ENCODE measurements at regions not wholly inside any gene's neighbourhood (a gene's known extent, or its start where the extent isn't known, plus 50 kb on each side); places are given as distances from the start of the nearest gene placed in this dataset.

DNA sequence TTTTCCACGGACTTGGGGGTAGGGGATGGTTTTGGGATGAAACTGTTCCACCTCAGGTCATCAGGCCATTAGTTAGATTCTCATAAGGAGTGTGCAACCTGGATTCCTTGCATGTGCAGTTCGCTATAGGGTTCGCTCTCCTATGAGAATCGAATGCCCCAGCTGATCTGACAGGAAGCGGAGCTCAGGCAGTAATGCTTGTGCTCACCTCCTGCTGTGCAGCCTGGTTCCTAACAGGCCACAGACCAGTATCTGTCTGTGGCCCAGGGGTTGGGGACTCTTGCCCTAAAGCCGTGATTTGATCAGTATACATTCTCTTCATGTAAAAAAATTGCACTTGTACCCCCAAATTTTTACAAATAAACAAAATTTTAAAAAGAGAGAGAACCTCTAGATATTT is 219.4 kb upstream of the CPNE8 start:
- DNase-seq: no peak

DNA sequence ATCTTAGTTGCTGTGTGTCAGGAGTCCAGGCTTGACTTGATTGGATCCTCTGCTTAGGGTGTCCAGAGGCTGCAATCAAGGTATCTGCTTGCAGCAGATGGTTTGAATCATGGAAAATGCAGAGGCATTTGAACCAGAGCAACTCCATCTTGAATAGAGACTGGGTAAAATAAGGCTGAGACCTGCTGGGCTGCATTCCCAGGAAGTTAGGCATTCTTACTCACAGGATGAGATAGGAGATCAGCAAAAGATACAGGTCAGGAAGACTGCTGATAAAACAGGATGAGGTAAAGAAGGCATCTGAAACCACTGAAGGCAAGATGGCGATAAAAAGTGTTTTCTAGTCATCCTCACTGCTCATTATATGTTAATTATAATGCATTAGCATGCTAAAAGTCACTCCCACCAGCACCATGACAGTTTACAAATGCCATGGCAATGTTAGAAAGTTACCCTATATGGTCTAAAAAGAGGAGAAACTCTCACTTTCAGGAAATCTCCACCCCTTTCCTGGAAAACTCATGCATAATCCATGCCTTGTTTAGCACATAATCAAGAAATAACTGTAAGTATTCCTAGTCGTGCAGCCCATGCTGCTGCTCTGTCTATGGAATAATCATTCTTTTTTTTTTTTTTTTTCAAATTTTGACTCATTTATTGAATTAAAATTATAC is 218.3 kb upstream of the CPNE8 start:
- no peak for DNase-seq

DNA sequence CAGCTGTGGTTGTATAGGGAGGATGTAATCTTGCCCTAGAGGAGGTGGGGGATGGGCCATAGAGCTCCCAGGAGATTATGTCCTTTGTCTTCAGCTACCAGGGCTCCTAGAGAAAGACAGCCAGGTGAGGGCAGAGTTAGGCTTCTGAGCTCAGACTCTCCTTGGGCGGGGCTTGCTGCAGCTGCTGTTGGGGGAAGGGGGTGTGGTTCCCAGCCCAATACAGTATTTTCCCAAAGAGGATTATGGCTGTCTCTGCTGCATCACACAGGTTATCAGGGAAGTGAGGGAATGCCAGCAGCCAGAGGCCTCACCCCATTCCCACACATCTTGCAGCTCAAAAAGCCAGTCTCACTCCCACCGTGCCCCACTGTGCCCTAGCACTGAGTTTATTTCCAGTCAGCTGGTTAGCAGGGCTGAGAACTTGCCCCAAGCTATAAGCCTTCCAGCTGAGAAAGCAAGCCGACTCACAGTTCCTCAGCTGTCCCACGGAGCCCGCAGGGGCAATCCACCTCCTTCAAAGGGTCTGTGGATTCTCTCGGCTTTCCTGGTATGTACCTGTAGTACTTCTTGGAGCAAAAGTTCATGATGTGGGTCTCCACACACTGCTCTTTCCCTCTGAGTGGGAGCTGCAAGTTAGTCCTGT is 217.3 kb upstream of the CPNE8 start:
- no peak for DNase-seq

DNA sequence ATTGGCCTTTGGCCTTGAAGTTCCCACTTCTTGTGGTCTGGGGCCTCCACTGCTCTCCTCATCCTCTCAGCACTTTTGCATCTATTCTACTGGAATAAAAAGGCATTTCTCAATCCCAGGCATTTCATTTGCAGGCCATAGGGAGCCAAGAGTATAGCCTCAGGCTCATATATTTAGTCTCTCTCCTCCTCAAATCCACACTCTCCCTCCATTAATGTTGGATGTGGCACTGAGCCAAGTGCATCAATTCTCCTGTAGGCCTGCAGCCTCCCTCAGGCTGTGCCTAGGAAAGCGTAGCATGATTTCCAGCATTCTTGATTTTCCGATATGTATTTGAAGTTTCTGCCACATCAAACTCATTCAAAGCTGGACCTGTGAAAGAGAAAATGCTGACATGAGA is 211.5 kb upstream of the CPNE8 start:
- DNase-seq: no peak

DNA sequence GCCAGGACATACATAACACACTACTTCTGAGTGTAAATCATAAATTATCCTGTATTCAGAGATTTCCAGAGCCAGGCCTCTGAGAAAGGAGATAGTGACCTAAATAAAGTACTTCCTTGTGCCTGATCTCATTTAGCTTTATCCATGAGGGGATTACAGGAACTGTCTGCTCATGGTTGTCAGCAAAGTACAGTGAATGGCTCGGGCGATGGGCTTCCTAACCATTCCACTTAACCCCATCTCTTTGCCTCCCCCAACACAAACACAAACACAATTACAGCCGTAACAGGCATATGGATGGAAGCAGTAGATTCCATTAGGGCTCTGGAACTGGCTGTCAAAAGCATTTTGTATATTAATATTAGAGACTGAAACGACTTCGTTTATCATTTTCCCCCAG is 206.7 kb upstream of the CPNE8 start:
- DNase-seq: no peak

DNA sequence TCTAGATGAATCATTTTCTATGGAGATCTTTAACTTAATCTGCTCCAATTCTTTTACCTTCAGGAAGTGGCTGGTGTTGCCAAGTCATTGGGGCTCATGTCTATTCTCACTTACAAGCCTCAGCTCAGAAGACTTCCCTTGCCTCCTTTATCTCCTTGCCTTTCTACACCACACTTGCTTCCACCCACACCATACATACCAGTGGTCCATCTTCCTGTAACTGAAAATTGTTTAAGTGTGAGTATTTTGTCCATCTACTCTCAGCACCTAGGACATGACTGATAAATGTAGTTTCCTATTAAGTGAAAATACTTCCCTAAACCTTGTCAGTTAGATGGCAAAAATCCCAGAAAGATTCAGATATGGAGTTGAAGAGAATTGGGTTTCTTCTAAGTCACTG is 199.7 kb upstream of the CPNE8 start:
- DNase-seq: no peak

DNA sequence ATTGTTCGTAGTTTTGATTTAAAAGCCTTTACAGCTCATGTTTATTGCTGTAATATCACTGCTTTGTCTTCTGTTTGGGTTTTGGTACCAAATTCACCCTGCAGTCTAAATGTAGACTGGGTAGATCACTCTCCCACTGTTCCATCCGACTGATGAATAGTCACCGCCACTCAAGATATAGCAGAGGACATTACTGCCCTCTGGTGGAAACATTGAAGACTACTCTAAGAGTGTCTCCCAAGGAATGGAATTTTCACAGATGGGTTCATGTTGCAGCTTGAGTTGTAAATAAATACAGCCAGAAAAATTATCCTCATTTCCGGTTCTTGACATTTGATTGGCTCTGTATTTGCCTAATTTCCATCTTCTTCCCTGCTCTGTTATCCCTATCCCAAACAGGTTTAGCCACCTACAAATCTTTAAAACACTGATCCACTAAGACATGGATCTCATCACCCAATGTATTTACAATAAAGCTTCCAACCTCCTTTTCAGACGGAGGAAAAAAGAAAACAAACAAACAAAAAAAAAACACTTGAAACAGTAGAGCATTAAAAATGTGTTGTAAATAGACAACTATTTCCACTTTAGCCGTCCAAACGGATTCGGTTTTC is 198.3 kb upstream of the CPNE8 start:
- DNase-seq: peak; percentile 27

DNA sequence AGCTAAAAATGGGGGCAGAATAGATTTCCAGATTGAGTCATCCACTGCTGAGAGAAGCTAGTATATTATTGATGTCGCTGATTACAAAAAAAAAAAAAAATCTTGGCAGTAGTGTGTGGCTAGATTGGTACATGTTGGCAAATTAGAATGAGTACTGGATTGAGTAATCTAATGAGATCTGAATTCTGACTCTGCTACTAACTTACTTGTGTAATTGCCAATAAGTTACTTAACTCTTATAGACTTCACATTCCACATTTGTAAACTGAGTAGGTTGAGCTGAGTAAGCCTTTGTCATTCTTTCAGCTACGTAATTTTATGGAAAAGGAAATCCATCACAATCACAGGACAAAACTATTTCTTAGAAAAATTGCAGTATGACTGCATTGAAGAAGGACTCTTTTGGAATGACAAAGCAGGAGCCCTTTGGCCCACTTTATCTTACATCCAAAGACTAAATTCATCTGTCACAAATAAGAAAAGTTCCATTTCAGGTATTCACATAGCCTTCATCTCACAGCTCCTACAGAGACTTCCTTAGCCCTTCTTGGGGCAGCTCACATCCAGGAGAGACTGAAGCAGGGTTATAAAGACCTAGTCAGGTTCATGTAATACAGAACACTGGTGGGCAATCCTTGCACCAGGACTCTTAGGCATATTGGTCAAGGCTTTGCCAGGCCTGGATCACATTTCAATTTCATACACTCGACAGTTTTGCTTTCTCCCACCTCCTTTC is 197.3 kb upstream of the CPNE8 start:
- no peak for DNase-seq

DNA sequence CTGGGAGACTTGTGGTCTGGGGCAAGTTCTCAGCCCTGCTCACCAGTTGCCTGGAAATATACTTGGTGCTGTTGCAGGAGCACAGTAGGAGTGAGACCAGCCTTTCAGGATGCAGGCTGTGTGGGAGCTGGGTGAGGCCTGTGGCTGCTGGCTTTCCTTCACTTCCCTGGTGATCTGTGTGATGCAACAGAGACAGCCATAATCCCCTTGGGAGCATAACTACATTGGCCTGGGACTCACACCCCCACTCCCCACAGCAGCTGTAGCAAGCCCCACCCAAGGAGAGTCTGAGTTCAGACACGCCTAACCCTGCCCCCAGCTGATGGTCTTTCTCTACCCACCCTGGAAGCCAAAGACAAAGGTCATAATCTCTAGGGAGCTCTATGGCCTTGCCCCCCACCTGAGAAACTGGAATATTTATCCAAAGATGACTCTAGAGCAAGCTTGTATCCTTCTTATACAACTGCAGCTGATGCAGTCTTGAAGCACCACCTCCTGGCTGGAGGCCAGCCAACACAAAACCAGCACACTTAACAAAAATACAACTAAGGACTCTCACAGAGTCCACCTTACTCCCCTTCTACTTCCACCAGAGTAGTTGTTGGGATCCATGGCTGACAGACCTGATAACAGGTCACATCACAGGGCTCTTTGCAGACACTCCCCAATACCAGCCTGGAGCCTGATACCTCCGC is 190.4 kb upstream of the CPNE8 start:
- DNase-seq: no peak

DNA sequence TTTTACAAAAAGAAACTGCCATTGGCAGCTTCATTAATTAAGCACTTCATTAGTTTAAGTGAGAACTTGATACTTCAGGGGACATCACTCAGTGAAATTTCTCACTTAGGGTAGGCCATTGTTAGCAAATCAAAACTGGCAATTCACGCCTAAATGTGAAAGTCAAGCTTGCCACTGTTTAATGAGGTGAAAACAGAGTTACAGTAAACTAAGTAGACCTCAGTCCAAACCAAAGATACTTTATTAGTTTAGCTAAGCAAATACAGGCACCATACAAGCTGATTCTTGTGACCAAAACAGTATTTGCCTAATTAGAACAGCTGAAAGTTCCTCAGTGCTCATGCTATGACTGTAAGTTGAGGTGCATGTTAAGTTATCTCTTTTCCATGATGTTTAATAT is 176.5 kb upstream of the CPNE8 start:
- DNase-seq: no peak

DNA sequence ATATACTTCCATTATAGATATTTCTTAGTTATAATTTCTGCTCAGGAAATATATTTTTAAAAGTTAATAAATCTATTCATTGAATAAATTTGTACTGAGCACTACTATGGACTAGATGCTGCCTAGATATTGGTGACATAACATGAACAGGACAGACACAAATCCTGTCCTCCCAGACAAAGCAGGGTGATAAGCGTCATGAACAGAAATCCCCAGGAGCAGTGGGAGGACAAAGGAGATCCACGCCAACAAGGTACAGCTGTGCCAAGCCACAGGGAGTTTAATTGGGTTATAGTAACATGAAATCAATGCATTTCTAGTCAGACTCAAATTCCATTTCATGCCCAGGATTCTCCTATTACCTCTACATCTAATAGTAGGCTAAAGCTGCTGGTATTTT is 171.8 kb upstream of the CPNE8 start:
- no peak for DNase-seq

DNA sequence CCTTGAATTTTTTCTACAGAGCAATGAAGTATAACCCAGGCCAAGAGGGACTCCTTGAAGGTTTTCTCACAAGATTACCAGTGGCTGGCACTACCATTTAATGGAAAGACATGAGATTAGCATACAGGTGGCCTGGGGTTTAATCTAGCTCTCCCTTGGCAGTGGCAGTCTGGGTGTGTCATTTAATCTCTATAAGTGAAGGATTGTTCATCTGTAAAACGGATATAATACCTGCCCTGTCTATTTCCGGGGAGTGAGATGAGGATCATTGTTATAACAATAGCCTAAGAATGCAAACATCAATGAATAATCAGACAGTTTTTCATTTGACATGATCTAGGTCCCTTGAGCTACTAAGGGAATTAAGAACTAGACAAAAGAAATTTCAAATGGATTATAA is 168.7 kb upstream of the CPNE8 start:
- DNase-seq: no peak

DNA sequence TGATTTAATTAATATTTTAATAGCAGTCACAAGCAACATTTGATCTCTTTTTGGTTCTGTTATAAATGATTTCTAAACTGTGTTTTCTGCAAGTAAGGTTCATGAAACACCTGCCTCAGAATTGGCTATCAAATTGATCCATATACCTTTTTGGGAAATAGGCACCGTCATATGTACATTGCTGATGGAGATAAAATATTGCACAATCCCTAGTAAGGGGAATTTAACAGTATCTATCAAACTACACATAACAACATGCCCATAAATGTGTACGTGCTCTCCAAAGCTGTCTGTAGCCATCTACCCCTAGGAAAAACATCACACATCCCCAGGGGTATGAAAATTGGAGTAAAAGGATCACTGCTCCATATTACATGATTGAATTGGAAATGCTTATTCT is 167.3 kb upstream of the CPNE8 start:
- no peak for DNase-seq

DNA sequence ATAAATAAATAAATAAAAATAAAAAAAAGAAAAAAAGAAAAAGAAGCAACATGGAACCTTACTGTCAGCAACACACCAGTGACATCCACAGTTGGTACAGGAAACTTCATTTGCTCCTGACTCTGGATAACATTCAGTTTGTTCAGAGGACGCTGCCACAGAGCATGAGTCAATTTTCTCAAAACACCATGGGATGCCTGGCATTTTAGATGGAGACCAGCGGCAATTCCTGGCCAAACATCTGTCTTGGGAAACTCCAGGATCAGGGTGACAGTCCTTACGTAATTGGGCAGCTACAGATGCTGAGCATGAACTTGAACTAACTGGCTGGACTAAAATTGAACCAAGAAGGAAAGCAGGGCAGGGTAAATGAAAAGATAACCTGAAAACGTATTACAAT is 166.2 kb upstream of the CPNE8 start:
- DNase-seq: no peak

DNA sequence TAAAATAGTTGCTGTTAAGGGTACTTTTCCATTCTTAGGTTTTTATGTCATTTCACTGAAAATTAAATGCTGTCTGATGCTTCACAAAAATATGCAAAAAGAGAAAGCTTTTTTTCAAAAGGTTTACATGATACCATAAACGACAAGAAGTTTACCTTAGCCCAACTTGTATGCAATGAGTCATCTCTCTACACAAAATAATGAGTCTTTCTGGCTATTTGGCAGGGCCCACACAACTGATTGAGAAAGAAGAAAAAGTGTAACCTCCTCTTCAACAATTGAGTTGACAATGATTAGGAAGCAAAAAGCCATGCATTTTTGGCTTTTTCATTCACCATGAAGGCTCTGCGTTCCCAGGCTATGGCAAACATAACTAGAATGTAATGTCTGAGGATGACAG is 165.4 kb upstream of the CPNE8 start:
- no peak for DNase-seq

DNA sequence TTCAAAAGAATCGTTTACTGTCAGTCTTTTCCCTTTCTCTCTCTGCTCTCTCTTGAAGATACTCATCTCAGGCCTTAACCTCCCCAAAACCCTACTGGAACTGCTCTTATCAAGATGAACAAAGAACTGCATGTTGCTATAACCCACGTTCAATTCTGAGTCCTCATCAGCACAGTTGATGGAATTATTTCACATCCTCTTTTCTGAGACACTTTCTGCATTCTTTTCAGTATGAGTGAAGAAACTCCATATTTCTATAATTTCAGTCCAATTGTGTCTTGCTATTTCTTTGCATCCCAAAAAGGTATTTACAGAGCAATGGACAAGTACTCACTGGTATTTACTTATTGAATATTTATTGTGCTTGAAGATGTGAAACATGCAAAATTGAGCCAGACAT is 160.1 kb upstream of the CPNE8 start:
- no peak for DNase-seq

DNA sequence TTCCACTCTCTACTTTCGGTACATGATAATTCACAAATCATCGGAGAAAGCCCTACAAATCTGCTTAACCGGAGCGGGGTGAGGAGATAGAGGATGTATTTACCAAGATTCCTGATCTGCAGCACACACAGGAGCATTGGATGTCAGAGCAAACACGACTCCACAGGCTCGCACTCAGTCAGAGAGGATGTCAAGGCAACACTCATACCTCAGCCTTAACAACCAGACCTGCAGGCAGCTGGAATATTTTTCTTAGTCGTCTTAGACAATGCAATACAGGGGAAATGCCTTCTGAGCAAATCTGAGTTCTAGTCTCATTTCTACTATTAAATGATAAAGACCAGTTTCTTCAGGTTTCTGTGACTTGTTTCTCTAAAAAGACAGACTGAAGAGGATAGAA is 159.3 kb upstream of the CPNE8 start:
- DNase-seq: no peak

DNA sequence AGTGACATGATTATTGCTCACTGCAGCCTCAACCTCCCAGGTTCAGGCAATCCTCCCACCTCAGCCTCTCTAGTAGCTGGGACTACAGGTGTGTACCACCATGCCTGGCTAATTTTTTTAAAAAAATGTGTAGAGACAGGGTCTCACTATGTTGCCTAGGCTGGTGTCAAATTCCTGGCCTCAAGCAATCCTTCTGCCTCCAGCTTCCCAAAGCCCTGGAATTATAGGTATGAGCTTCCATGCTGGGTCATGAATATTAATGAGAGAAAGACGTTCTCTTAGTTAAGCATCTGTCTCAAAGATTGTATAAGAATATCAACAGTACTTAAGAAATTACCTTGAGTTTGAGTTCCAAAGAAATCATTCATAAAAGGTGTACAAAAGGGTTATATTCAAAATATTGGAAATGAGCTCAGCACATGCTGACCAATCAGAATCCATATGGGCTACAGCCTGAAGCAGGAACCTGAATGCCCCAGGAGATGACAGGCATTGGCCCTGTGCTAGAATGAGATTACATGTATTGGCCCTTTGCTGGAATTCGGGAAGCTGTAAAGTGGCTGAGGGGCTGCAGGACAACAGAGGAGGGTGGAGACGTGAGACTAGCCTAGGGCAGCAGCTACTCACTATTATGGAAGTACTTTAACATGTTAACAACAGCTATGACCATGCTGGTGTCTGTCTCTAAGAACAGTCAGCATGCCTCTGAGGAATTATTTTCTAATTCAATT is 157.0 kb upstream of the CPNE8 start:
- DNase-seq: no peak

DNA sequence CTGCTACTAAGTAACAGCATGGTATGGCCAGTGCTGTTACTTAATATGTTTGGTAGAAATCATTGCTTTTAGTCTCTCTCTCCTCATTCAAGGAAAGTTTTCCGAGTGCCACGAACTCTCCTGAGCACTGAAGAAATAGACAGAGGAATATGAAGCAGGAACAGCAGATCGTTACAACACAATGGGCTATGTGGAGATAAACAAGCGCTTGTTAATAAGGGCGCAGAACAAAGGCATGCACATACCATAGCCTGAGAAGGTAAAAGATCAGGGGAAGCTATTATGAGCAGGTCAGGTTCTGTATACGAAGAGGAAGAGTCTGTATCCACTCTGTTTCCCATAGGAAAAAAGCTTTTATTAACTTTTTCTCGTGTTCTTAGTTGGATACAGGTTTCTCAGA is 156.2 kb upstream of the CPNE8 start:
- DNase-seq: no peak

DNA sequence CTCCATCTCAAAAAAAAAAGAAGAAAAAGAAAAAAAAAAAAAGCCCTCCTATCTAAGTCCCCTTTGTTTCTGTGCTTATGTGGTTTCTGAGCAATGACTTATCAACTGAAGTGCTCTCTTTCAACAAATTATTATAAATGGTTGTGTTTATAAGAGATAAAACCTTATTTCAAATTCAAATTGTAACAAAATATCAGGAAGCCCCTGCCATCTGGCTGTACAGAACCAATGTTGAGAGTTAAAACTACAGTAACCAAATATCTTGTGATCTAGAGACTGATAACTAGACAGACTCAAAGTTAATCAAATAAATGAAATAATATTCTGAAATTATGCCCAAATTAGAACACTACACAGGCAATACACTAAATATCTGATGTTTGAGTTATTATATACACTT is 143.0 kb upstream of the CPNE8 start:
- DNase-seq: no peak

DNA sequence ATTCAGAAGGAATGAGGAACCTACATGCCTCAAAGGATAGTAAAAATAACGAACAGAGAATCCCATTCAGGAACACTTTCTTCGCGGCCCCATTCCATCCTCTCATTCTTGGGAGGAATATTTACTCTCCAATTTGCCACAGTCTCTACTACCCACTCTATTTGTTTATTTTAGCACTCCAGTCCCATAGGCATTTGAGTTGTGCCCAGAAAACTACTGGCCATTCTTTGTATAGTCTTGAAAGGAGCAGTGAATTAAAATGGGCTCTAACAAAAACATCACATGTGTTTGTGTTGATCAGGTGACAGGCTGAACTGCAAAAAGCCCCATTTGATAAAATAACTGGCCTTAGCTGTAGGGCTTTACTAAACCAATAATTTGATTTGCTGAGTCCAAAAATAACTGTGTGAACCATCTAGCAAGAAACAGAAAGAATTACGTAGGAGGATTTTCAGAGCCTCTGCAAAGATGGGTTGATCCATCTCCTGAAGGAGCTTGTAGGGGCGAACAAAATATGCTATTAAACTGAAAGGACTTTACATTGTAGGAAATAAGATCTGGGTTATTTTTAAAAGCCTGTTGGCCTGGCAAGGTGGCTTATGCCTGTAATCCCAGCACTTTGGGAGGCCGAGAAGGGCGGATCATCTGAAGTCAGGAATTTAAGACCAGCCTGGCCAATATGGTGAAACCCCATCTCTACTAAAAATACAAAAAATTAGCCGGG is 142.3 kb upstream of the CPNE8 start:
- DNase-seq: no peak

DNA sequence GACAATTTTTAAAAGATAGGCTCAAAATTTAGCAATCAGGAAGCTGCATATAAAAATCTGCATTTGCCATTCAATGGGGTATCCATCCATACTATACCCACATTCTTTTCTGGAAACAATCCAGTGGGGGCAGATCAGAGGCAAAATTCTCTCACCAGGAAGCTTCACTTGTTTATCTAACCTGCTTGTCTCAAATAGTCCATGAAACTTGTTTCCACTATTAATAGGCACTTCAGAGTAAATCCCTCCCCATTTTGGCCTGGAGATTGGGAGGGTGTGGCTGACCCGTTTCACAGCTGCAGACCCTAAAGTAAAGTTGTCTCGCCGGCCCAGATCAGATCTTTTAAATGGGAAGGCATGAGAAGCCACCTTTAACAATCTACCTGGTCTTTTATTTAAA is 139.4 kb upstream of the CPNE8 start:
- no peak for DNase-seq
